NCI-H460 (cell line): ENCODE measurements at regions not wholly inside any gene's neighbourhood (a gene's known extent, or its start where the extent isn't known, plus 50 kb on each side); places are given as distances from the start of the nearest gene placed in this dataset.

Source experiments
- DNase-seq: peaks from one replicate; pipeline ENCODE4 v3.0.0-alpha.2; 2016; ENCODE audit warnings: low read depth; ENCODE audit errors: extremely low read depth

- DNase-seq: no peak
Observed at GRCh38 chr14:34250959-34251358, 211.1 kb downstream of the SPTSSA start.

GRCh38 chr14:34247605-34248004 is 214.4 kb downstream of the SPTSSA start:
- DNase-seq: no peak

- DNase-seq: no peak
Observed at GRCh38 chr14:34246206-34246605, 215.8 kb downstream of the SPTSSA start.

GRCh38 chr14:34243401-34243800 is 218.6 kb downstream of the SPTSSA start:
- no peak for DNase-seq

GRCh38 chr14:34243001-34243400 is 219.0 kb downstream of the SPTSSA start:
- no peak for DNase-seq

GRCh38 chr14:34241185-34241711 is 220.8 kb downstream of the SPTSSA start:
- no peak for DNase-seq

GRCh38 chr14:34238610-34239009 is 223.4 kb downstream of the SPTSSA start:
- no peak for DNase-seq

GRCh38 chr14:34237677-34238076 is 224.4 kb downstream of the SPTSSA start:
- no peak for DNase-seq

- peak; percentile 26 for DNase-seq
Observed at GRCh38 chr14:34237081-34237480, 225.0 kb downstream of the SPTSSA start.

GRCh38 chr14:34235643-34236300 is 226.3 kb downstream of the SPTSSA start:
- DNase-seq: no peak

GRCh38 chr14:34234258-34234657 is 227.8 kb downstream of the SPTSSA start:
- DNase-seq: no peak

- no peak for DNase-seq
Observed at GRCh38 chr14:34233619-34234018, 228.4 kb downstream of the SPTSSA start.

GRCh38 chr14:34232790-34233189 is 229.2 kb downstream of the SPTSSA start:
- DNase-seq: no peak

- DNase-seq: no peak
Observed at GRCh38 chr14:34231626-34232025, 230.4 kb downstream of the SPTSSA start.

- no peak for DNase-seq
Observed at GRCh38 chr14:34229140-34229539, 232.9 kb downstream of the SPTSSA start.

- DNase-seq: no peak
Observed at GRCh38 chr14:34228650-34228976, 233.4 kb downstream of the SPTSSA start.

- peak; percentile 71 for DNase-seq
Observed at GRCh38 chr14:34227834-34228649, 234.0 kb downstream of the SPTSSA start.

GRCh38 chr14:34224221-34224620 is 237.8 kb downstream of the SPTSSA start:
- no peak for DNase-seq

GRCh38 chr14:34223373-34224148 is 238.5 kb downstream of the SPTSSA start:
- DNase-seq: no peak

GRCh38 chr14:34222867-34223266 is 239.2 kb downstream of the SPTSSA start:
- DNase-seq: no peak

GRCh38 chr14:34222122-34222521 is 239.9 kb downstream of the SPTSSA start:
- no peak for DNase-seq
